Parathyroid adenoma (tissue), 2 donors: ENCODE measurements at regions not wholly inside any gene's neighbourhood (a gene's known extent, or its start where the extent isn't known, plus 50 kb on each side); places are given as distances from the start of the nearest gene placed in this dataset.

Source experiments
- H2AFZ ChIP-seq: fragments of 300-600 bp; sonication (generic); one replicate; pipeline ENCODE4 v1.7.0; 2017; ENCODE audit warnings: antibody characterized with exemption, mild to moderate bottlenecking
- H3K27ac ChIP-seq: fragments of 300-600 bp; sonication (generic); one replicate; pipeline ENCODE4 v1.7.0; 2017
- H3K27me3 ChIP-seq: fragments of 300-600 bp; sonication (generic); one replicate; pipeline ENCODE4 v1.7.0; 2017; ENCODE audit warnings: low read length; ENCODE audit not compliant: control insufficient read depth, insufficient read depth
- H3K36me3 ChIP-seq: fragments of 300-600 bp; sonication (generic); one replicate; pipeline ENCODE4 v1.7.0; 2017; ENCODE audit warnings: low read length; ENCODE audit not compliant: control insufficient read depth, insufficient read depth
- H3K4me1 ChIP-seq: fragments of 300-600 bp; sonication (generic); one replicate; pipeline ENCODE4 v1.7.0; 2017; ENCODE audit warnings: control low read depth
- H3K4me2 ChIP-seq: fragments of 300-600 bp; sonication (generic); one replicate; pipeline ENCODE4 v1.7.0; 2017; ENCODE audit warnings: low read length
- H3K4me3 ChIP-seq: fragments of 300-600 bp; sonication (generic); one replicate; pipeline ENCODE4 v1.7.0; 2017; ENCODE audit warnings: low read depth, low read length
- H3K79me2 ChIP-seq: fragments of 300-600 bp; sonication (generic); one replicate; pipeline ENCODE4 v1.7.0; 2017; ENCODE audit warnings: control low read depth
- H3K9ac ChIP-seq: fragments of 300-600 bp; sonication (generic); one replicate; pipeline ENCODE4 v1.7.0; 2017; ENCODE audit warnings: mild to moderate bottlenecking
- H3K9me3 ChIP-seq: fragments of 300-600 bp; sonication (generic); one replicate; pipeline ENCODE4 v1.7.0; 2017; ENCODE audit warnings: low read length; ENCODE audit not compliant: control insufficient read depth
- CTCF ChIP-seq: fragments of 300-600 bp; sonication (generic); IDR thresholded peaks from one replicate; pipeline ENCODE4 v1.7.0; 2017; ENCODE audit warnings: antibody characterized with exemption, mild to moderate bottlenecking
- donor health status: primary hyperparathyroidism.

GRCh38 chr18:38444971-38445803 is 879.6 kb upstream of the CELF4 start:
- Histone ChIP-seq H2AFZ (no peak overlapping the region), H3K27ac (no peak overlapping the region), H3K27me3 (no peaks in the 10 kb centered on the region), H3K4me1 (no peaks in the 10 kb centered on the region), H3K79me2 (no peaks in the 10 kb centered on the region), H3K4me3 (no peak overlapping the region), H3K36me3 (no peaks in the 10 kb centered on the region), H3K9ac (no peak overlapping the region), H3K4me2 (no peak overlapping the region), H3K9me3 (no peaks in the 10 kb centered on the region)
- no peak for TF ChIP-seq CTCF

- Histone ChIP-seq H3K4me2 (no peak overlapping the region), H3K4me3 (no peak overlapping the region), H3K36me3 (no peaks in the 10 kb centered on the region), H2AFZ (no peak overlapping the region), H3K79me2 (no peaks in the 10 kb centered on the region), H3K9ac (no peak overlapping the region), H3K27ac (no peak overlapping the region), H3K27me3 (no peaks in the 10 kb centered on the region), H3K9me3 (no peaks in the 10 kb centered on the region), H3K4me1 (no peaks in the 10 kb centered on the region)
- TF ChIP-seq CTCF: no peak
These were observed 862.1 kb upstream of the CELF4 start for GRCh38 chr18:38427736-38428135.

- no peaks in the 10 kb centered on the region for H3K4me1 ChIP-seq
- no peaks in the 10 kb centered on the region for H3K36me3 ChIP-seq
- H3K4me2 ChIP-seq: no peak overlapping the region
- no peaks in the 10 kb centered on the region for H3K9me3 ChIP-seq
- TF ChIP-seq CTCF: no peak
- no peaks in the 10 kb centered on the region for H3K27me3 ChIP-seq
- H3K27ac ChIP-seq: no peak overlapping the region
- H2AFZ ChIP-seq: no peak overlapping the region
- no peak overlapping the region for H3K9ac ChIP-seq
- H3K79me2 ChIP-seq: no peaks in the 10 kb centered on the region
- no peak overlapping the region for H3K4me3 ChIP-seq
These were observed 861.6 kb upstream of the CELF4 start for GRCh38 chr18:38427234-38427633.

GRCh38 chr18:38421872-38422615 is 856.4 kb upstream of the CELF4 start:
- Histone ChIP-seq H3K9me3 (no peaks in the 10 kb centered on the region), H3K27me3 (no peaks in the 10 kb centered on the region), H3K27ac (no peak overlapping the region), H3K79me2 (no peaks in the 10 kb centered on the region), H3K4me1 (no peaks in the 10 kb centered on the region), H2AFZ (no peak overlapping the region), H3K36me3 (no peaks in the 10 kb centered on the region), H3K9ac (no peak overlapping the region), H3K4me2 (no peak overlapping the region), H3K4me3 (no peak overlapping the region)
- TF ChIP-seq CTCF: no peak
